ENCODE measurements at regions not wholly inside any gene's neighbourhood (a gene's known extent, or its start where the extent isn't known, plus 50 kb on each side); places are given as distances from the start of the nearest gene placed in this dataset.

GRCh38 chr11:91654686-91655085 lies 569.9 kb upstream of the FAT3 start:
- TF ChIP-seq CTCF (tag by site-specific recombination; IDR thresholded peaks at IDR 0.05) (no peak), ZNF169 (tag by site-specific recombination; IDR thresholded peaks at IDR 0.05) (no peak), ZNF292 (tag by site-specific recombination; IDR thresholded peaks at IDR 0.05; ENCODE audit: borderline replicate concordance, low read depth) (no peak), ZNF19 (tag by site-specific recombination; IDR thresholded peaks at IDR 0.05; ENCODE audit: low read depth) (no peak), ZNF274 (IDR thresholded peaks at IDR 0.05; ENCODE audit: low read length) (no peak), ZNF274 (tag by site-specific recombination; IDR thresholded peaks at IDR 0.05; ENCODE audit: borderline replicate concordance) (no peak)
